ENCODE measurements at regions not wholly inside any gene's neighbourhood (a gene's known extent, or its start where the extent isn't known, plus 50 kb on each side); places are given as distances from the start of the nearest gene placed in this dataset.
A peak's percentile ranks its signal among the peaks of the same experiment; 100 is the strongest.

- Histone ChIP-seq H3K4me3 (no peak overlapping the region), H3K36me3 (no peaks in the 10 kb centered on the region), H3K9me3 (peaks cover 0 to 6% (median 0%) of the 10 kb centered on the region in 4 donors), H3K27me3 (no peaks in the 10 kb centered on the region), H3K4me1 (no peaks in the 10 kb centered on the region), H3K27ac (no peak overlapping the region)
- DNase-seq (no peak), ATAC-seq (ENCODE audit: low FRiP score in 2 of 2) (no peak)
- 75 to 87% methylated on average over 1 of the region's 1 CpG for WGBS, 2 donors
- TF ChIP-seq POLR2AphosphoS5 (IDR thresholded peaks at IDR 0.05) (no peak), EP300 (IDR thresholded peaks at IDR 0.05) (no peak), POLR2A (IDR thresholded peaks at IDR 0.05) (no peak), CTCF (IDR thresholded peaks at IDR 0.05) (no peak)
Measured at GRCh38 chr6:19637010-19637409, 200.2 kb upstream of the ID4 start.

- Histone ChIP-seq H3K4me3 (no peak overlapping the region), H3K27ac (no peak overlapping the region), H3K36me3 (no peaks in the 10 kb centered on the region), H3K9me3 (peaks cover 0 to 6% (median 0%) of the 10 kb centered on the region in 4 donors), H3K27me3 (no peaks in the 10 kb centered on the region), H3K4me1 (no peaks in the 10 kb centered on the region)
- peak in 1 of 2 donors; percentile 63 for DNase-seq
- TF ChIP-seq EP300 (IDR thresholded peaks at IDR 0.05) (no peak), CTCF (IDR thresholded peaks at IDR 0.05) (no peak), POLR2A (IDR thresholded peaks at IDR 0.05) (no peak), POLR2AphosphoS5 (IDR thresholded peaks at IDR 0.05) (no peak)
- WGBS, 2 donors, result 87 to 93% methylated on average over 5 to 9 of the region's 9 CpGs
- ATAC-seq (ENCODE audit: low FRiP score in 2 of 2), result no peak
Measured at GRCh38 chr6:19638931-19639330, 198.2 kb upstream of the ID4 start.

- DNase-seq (no peak), ATAC-seq (ENCODE audit: low FRiP score in 2 of 2) (no peak)
- no peak overlapping the region for H3K27ac ChIP-seq
- no peaks in the 10 kb centered on the region for H3K4me1 ChIP-seq
- H3K36me3 ChIP-seq, result no peaks in the 10 kb centered on the region
- H3K4me3 ChIP-seq, result no peak overlapping the region
- peaks cover 0 to 4% (median 0%) of the 10 kb centered on the region in 4 donors for H3K9me3 ChIP-seq
- no peaks in the 10 kb centered on the region for H3K27me3 ChIP-seq
- TF ChIP-seq EP300 (IDR thresholded peaks at IDR 0.05) (no peak), POLR2A (IDR thresholded peaks at IDR 0.05) (no peak), POLR2AphosphoS5 (IDR thresholded peaks at IDR 0.05) (no peak), CTCF (IDR thresholded peaks at IDR 0.05) (no peak)
- WGBS, 2 donors, result 87 to 96% methylated on average over 2 of the region's 2 CpGs
Measured at GRCh38 chr6:19643287-19643686, 193.9 kb upstream of the ID4 start.

- H3K4me3 ChIP-seq, result no peak overlapping the region
- no peaks in the 10 kb centered on the region for H3K36me3 ChIP-seq
- no peaks in the 10 kb centered on the region for H3K9me3 ChIP-seq
- no peak overlapping the region for H3K27ac ChIP-seq
- no peaks in the 10 kb centered on the region for H3K27me3 ChIP-seq
- no peak for DNase-seq
- no peak for TF ChIP-seq CTCF (IDR thresholded peaks at IDR 0.05)
- no peak for TF ChIP-seq EP300 (IDR thresholded peaks at IDR 0.05)
- TF ChIP-seq POLR2AphosphoS5 (IDR thresholded peaks at IDR 0.05), result no peak
- TF ChIP-seq POLR2A (IDR thresholded peaks at IDR 0.05), result no peak
- no peak for ATAC-seq (ENCODE audit: low FRiP score in 2 of 2)
- WGBS, 2 donors, result 90 to 96% methylated on average over 2 of the region's 2 CpGs
- H3K4me1 ChIP-seq, result no peaks in the 10 kb centered on the region
Measured at GRCh38 chr6:19643713-19644112, 193.5 kb upstream of the ID4 start.

- no peak for TF ChIP-seq CTCF (IDR thresholded peaks at IDR 0.05)
- TF ChIP-seq EP300 (IDR thresholded peaks at IDR 0.05), result no peak
- no peak for TF ChIP-seq POLR2A (IDR thresholded peaks at IDR 0.05)
- no peak for TF ChIP-seq POLR2AphosphoS5 (IDR thresholded peaks at IDR 0.05)
- no peaks in the 10 kb centered on the region for H3K36me3 ChIP-seq
- ATAC-seq (ENCODE audit: low FRiP score in 2 of 2), result no peak
- H3K9me3 ChIP-seq, result no peaks in the 10 kb centered on the region
- H3K4me3 ChIP-seq, result no peak overlapping the region
- 52 to 60% methylated on average over 1 of the region's 1 CpG for WGBS, 2 donors
- H3K4me1 ChIP-seq, result no peaks in the 10 kb centered on the region
- DNase-seq, result no peak
- no peaks in the 10 kb centered on the region for H3K27me3 ChIP-seq
- no peak overlapping the region for H3K27ac ChIP-seq
Measured at GRCh38 chr6:19655744-19656143, 181.4 kb upstream of the ID4 start.

Data from upper lobe of left lung (tissue), 6 donors.